NCI-H146 treated with DMSO at 0.1 percent for 48 hours (cell line): ENCODE measurements at regions not wholly inside any gene's neighbourhood (a gene's known extent, or its start where the extent isn't known, plus 50 kb on each side); places are given as distances from the start of the nearest gene placed in this dataset.

ENCODE experiments used
- DNase-seq: peaks from one replicate; lab custom pipeline; 2025; ENCODE audit not compliant: unreplicated experiment; lab: John Stamatoyannopoulos, UW

DNA sequence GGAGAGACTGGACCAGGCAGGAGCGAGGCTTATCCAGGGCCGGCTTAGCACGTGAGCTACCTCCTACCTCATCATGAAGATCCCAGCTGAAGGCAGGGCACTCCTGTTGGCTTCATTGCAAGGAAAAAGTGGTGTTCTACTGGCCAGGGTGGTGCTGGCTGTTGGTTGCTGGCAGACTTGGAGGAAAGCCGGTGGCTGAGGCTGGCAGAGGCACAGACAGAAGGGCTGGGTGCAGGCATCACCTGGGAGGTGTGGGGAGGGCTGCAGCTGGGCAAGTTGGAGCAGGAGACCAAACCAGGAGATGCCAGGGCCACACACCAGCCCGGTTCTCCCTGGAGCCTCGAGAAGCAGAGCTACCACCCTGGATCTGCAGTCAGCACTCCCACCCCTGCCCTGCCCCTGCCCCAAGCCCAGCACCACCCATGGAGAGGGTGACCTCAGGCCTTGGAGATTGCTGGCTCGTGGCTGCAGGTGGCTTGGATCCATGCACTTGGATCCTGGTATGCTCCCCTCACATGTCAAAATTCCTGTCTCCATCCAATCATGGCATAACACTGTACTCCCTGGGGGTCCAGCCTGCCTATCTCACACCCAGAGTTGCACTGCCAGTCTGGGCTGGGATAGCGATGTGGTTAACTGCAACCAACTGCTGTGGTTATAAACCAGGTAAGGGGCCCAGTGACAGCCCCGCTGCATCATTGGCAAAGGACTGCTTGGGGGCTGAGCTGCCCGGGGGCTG is 49.7 kb downstream of the GLI2 start:
- no peak for DNase-seq

DNA sequence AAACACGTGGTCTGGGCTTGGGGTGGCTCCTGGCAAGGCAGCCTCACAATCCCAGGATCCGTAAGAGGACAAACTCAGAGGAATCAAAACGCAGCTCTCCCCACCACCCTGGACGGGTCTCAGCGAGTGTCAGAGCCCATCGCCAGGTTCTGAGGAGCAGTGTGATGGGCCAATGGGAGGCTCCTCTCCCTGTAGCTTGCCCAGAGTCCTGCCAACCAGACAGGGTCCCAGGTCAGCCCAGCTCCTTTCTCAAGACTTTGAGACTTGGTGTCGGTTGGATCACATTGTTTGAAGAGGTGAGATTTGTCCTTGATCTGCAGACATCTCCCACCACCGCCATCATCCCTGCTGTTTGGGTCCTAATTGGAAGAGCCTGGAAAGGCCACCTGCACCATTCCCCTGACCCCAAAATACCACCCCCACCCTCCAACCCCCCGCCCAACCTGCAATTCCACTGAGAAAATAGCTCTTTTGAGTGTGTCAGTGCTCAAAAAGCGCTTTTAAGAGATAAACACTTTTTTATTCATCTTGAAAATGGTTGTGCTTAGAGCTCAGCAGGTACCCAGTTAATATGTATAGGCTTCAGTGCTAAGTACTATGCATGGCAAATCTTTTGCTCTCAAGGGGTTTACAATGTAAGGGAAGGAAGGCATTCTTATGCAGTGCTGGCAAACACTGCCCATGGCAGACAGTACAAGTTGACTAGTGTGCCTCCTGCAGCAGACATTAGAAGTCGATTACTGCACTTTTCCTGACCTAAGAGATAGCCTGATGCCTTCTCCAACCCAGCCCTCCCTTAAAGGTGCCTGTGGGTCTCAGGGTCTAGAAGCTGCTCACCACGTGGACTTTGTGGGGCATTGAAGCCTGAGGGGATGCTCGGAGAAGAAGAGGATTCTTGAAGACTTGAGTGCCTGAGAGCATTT is 50.6 kb downstream of the GLI2 start:
- no peak for DNase-seq

GRCh38 chr2:120787111-120787821 is 51.6 kb downstream of the GLI2 start:
- no peak for DNase-seq

GRCh38 chr2:120787822-120788700 is 52.4 kb downstream of the GLI2 start:
- no peak for DNase-seq

- no peak for DNase-seq
Measured at GRCh38 chr2:120791243-120791961, 55.7 kb downstream of the GLI2 start.

DNA sequence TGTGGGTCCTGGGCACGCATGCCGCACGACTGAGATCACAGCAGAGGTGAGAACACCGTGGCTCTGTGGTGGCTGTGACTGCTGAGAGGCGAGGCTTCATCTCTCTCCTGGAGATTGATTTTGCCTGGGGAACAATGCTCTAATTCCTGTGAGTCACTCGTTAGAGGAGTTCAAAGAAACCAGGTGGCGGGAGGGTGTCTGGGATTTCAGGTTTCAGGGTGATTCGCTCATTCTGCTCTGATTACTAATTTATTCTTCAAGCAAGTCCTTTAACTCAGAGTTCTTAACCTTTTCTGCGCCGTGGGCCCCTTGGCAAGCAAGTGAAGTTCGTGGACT is 56.3 kb downstream of the GLI2 start:
- no peak for DNase-seq

DNA sequence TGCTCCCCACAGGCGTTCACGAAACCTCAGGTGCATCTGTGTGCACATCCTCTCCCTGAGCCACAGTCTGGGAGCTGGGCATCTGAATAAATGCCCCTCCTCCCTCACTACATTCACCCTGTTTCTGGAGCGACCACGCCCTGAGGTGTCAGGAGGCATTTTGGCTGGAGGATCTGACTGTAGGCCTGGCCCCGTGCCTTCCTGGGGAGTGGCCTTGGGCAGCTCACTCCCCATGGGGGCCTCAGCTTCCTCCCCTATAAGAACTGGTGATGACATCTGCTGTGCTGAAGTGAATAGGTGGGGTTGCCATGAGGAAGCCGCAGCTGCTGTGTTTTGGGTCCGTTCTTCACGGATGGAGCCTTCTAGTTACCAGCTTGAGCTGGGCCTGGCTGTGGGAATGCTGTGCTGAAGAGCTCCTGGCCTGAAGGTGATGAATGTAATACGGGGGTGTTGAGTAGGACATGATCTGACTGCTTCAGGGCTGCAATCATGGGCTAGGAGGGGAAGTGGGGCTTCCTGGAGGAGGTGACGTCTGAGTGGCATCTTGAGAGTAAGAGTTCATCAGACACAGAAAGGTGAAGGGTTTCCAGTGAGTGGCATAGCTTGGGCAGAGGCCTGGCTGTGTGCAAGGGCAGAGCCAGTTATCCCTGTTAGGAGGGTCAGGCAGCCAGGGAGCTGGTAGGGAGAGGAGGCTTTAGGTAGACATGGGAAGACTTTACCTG is 58.2 kb downstream of the GLI2 start:
- DNase-seq = no peak

- no peak for DNase-seq
Measured at GRCh38 chr2:120794716-120795115, 59.0 kb downstream of the GLI2 start.

DNA sequence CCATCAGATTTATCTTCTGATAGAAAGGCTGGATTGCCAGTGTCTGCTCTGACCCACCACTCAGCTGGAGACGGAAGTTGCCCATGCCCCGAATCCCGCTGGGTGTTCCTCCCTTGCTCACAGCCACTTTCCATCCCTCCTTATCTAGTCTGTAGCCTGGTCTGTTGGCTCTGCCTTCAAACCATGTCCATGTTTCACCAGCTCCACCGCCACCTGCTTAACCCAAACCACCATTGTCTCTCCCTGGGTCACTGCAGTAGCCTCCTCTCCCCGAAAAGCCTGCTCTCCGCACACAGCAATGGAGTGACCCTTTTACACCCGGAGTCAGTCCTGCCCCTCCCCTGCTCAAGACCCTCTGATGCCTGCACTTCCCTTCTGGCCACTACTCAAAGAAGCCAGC is 60.4 kb downstream of the GLI2 start:
- no peak for DNase-seq

GRCh38 chr2:120797421-120798221 is 62.0 kb downstream of the GLI2 start:
- DNase-seq = no peak

DNA sequence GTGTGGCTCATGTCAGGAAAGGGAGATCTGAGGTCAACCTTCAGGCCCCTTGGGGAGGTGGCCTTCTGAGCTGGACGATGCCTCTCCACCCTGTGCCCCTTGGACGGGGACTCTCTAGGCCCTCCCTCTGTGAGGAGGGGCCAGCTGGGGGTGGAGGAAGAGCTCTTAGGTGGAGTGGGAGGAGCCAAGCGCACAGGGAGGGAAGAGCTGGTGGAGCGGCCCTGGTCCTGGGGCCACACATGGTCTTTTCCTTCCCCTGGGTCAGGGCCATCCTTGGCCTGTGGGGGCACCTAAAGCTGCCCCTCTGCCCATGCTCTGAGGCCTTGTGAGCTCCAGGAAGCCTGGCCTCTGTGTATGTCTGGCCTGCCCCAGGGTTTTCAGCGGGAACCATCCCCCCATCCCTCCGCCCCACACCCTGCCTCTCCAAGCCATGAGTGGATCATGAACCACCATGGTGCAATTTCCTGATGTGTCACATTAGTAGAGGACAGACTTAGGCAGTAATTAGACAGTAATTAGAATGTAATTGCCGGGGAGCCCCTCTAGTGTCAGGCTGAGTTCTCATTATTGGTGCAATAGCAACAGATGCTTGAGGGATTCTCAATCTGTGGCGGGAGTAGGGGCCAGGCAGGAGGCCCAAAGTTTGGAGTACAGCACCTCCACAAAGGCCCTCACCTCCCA is 63.0 kb downstream of the GLI2 start:
- no peak for DNase-seq

DNA sequence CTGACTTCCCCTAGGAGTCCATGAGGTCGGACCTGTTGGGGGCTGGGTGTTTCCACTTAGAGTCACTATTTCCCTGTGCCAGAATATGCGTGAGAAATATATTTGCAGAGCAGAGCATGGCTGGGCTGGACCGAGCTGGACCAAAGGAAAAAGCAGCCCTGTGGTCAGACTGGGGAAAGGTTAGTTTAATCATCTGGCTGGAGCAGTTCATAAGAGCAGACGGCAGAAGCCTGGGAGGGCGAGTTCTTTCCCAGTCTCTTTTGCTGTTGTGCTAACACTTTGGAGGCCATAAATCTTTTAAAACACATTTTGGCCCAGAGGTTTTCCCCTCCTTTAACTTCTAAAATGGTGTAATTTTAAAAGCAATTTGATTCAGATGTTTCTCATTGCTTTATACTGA is 66.5 kb downstream of the GLI2 start:
- no peak for DNase-seq

- no peak for DNase-seq
Measured at GRCh38 chr2:120802867-120803484, 67.3 kb downstream of the GLI2 start.

GRCh38 chr2:120803764-120804335 is 68.2 kb downstream of the GLI2 start:
- DNase-seq = no peak

- DNase-seq = no peak
Measured at GRCh38 chr2:120804459-120804858, 68.8 kb downstream of the GLI2 start.

DNA sequence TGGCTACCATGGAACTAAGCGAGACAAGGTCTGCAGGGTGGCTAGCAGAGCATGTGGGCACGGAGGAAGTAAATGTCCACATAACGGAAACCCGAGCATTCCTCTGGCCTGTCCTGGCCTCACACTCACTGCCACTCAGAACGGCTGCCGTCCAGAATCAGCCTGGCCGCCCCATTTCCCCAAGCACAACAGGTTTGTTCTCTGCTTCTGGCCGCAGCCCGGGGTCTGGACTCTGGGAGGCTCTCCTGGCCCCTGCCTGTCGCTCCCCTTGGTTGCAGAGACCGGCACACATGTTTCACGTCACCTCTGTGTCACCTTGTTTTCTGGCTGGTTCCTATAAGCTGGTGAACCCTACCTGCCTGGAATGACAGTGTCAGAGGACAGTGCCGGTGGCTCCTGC is 69.3 kb downstream of the GLI2 start:
- DNase-seq = no peak

DNA sequence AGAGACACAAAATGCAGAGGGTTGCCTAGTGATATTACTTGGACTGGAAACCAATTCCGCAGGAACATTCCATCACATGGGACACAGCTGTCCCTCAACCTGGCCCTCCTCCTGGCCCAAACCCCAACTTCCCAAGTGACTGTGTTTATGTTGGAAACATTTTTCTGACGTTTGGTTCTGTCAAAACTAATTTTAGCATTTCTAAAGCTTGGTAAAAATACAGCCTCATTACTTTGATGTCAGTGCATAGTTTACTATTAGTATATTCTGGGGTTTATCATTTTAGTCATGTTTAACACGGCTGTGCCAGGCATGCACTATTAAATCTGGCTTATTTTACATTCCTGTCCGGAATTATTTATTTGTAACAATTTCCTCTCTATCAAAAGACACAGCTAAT is 69.9 kb downstream of the GLI2 start:
- no peak for DNase-seq
